Nephron (organoid): ENCODE measurements at regions not wholly inside any gene's neighbourhood (a gene's known extent, or its start where the extent isn't known, plus 50 kb on each side); places are given as distances from the start of the nearest gene placed in this dataset.
A peak's percentile ranks its signal among the peaks of the same experiment; 100 is the strongest.

ENCODE experiments used
- H3K27ac Mint-ChIP-seq, 3 experiments: 2 replicates each; pipeline ENCODE4 v1.8.0; 2020; ENCODE audit warnings: mixed read lengths in 3 of 3, mild to moderate bottlenecking in 2 of 3, moderate library complexity in 1 of 3
- H3K27me3 Mint-ChIP-seq: 2 replicates; pipeline ENCODE4 v1.8.0; 2021; ENCODE audit warnings: low read depth, mild to moderate bottlenecking, moderate library complexity, mixed read lengths
- H3K36me3 Mint-ChIP-seq: 2 replicates; pipeline ENCODE4 v1.8.0; 2020; ENCODE audit warnings: low read depth, mixed read lengths
- H3K4me1 Mint-ChIP-seq: 2 replicates; pipeline ENCODE4 v1.8.0; 2020; ENCODE audit warnings: mixed read lengths
- H3K4me3 Mint-ChIP-seq, 3 experiments: 2 replicates each; pipeline ENCODE4 v1.8.0; 2020; ENCODE audit warnings: mild to moderate bottlenecking in 3 of 3, mixed read lengths in 3 of 3, moderate library complexity in 2 of 3
- H3K9me3 Mint-ChIP-seq: 2 replicates; pipeline ENCODE4 v1.8.0; 2020; ENCODE audit warnings: mixed read lengths
- TF ChIP-seq, protein P1 (sequence below), 3 experiments: fragments of 200-600 bp; sonication (generic); IDR thresholded peaks; one replicate each; pipeline ENCODE4 v1.5.0; 2021; ENCODE audit warnings: antibody characterized with exemption in 3 of 3; ENCODE audit not compliant: unreplicated experiment in 3 of 3

DNA sequence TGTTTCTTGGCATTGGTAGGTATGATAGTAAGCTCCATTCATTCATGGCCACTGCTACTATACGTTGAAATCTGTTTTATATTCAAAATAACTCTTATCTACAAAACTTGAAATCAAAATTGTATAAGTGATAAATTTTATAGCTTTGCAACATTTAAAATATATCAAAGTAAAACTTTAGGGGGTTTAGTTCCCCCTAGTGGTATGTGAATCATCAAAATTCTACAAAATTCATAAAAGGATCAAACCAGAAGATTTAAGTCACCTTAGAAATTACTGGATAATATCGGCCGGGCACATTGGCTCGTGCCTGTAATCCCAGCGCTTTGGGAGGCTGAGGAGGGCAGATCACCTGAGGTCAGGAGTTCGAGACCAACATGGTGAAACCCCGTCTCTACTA lies 243.0 kb upstream of the CDH18 start:
- Mint-ChIP-seq H3K36me3 (no peaks in the 10 kb centered on the region), H3K9me3 (peaks cover 3% of the 10 kb centered on the region), H3K4me1 (no peaks in the 10 kb centered on the region), H3K27me3 (no peaks in the 10 kb centered on the region), H3K27ac (no peak overlapping the region), H3K4me3 (no peak overlapping the region)
- TF ChIP-seq, protein P1, sequence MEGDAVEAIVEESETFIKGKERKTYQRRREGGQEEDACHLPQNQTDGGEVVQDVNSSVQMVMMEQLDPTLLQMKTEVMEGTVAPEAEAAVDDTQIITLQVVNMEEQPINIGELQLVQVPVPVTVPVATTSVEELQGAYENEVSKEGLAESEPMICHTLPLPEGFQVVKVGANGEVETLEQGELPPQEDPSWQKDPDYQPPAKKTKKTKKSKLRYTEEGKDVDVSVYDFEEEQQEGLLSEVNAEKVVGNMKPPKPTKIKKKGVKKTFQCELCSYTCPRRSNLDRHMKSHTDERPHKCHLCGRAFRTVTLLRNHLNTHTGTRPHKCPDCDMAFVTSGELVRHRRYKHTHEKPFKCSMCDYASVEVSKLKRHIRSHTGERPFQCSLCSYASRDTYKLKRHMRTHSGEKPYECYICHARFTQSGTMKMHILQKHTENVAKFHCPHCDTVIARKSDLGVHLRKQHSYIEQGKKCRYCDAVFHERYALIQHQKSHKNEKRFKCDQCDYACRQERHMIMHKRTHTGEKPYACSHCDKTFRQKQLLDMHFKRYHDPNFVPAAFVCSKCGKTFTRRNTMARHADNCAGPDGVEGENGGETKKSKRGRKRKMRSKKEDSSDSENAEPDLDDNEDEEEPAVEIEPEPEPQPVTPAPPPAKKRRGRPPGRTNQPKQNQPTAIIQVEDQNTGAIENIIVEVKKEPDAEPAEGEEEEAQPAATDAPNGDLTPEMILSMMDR (IDR thresholded peaks at IDR 0.05; ENCODE audit: unreplicated experiment in 3 of 3), result peak in 2 of 3 experiments; percentile 20 to 29

DNA sequence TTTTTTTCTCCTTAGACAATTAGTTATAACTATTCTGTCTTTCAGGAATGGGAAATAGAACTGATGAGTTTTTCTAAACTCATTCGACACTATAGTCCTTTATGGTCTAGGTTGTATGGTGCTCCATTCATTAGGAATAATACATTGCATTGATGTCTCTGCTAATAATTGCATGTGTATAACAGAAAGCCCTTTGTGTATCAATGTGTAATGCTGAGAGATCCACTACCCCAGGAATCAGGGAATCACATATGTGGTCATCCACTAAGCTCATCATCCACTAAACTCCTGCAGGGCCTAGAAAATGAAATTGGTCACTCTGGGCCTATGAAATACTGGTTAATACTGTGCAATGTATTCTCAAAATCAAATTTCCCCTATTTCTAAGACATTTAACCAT lies 242.0 kb upstream of the CDH18 start:
- no peaks in the 10 kb centered on the region for H3K36me3 Mint-ChIP-seq
- H3K27me3 Mint-ChIP-seq, result no peaks in the 10 kb centered on the region
- H3K4me1 Mint-ChIP-seq, result no peaks in the 10 kb centered on the region
- no peaks in the 10 kb centered on the region for H3K9me3 Mint-ChIP-seq
- TF ChIP-seq, protein P1 (IDR thresholded peaks at IDR 0.05; ENCODE audit: unreplicated experiment in 3 of 3), result no peak
- H3K4me3 Mint-ChIP-seq, result no peak overlapping the region
- H3K27ac Mint-ChIP-seq, result no peak overlapping the region

DNA sequence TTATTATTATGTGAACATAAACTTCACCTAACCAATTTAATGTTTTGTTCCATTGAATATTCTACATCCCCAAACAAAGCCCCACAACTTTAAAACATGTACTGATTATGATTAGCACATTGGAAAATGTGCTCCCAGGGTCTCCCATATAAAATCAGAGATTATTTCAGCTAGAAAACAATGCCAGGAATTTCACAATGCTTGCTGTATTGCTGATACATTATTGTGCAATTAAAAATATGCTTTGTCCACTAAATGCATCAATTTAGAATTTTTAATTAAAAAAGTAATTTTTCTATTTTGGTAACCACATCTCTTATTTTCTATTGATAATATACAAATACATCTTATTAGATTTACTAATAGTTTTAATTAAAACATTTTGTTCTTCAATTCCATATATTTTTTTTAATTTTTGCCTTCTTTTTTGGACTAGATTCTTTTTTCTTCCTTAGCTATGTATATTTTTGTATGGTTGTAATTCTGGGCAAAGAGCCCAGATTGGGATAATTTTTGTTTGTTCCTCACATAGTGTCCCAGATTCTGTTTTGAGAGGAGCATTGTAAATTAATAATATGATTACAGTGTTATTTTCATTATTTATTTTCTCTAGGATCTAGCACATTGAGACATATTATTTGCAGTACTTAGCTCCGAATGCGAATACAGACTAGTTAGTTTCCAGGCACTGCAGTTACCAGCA lies 241.5 kb upstream of the CDH18 start:
- no peak overlapping the region for H3K27ac Mint-ChIP-seq
- no peaks in the 10 kb centered on the region for H3K4me1 Mint-ChIP-seq
- H3K9me3 Mint-ChIP-seq, result no peaks in the 10 kb centered on the region
- TF ChIP-seq, protein P1 (IDR thresholded peaks at IDR 0.05; ENCODE audit: unreplicated experiment in 3 of 3), result no peak
- no peaks in the 10 kb centered on the region for H3K36me3 Mint-ChIP-seq
- H3K4me3 Mint-ChIP-seq, result no peak overlapping the region
- H3K27me3 Mint-ChIP-seq, result no peaks in the 10 kb centered on the region

DNA sequence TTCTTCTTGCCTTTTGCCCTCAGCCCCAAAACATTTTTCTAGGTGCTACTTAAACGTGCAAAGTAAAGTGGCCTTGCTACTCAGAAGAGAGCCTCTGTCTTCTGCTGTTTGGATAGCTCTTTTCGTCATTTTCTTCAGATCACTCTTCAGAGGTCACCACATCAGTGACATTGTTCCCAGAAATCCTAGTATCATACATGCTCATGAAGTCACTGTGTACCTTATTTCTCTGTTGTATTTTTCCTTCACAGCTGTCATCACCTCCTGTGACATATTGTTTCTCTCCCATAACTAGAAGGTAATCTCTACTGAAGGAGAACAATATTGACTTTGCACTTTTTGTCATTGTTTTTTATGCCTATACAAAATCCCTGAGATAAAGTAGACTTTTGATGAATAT lies 237.0 kb upstream of the CDH18 start:
- TF ChIP-seq, protein P1 (IDR thresholded peaks at IDR 0.05; ENCODE audit: unreplicated experiment in 3 of 3), result no peak
- H3K36me3 Mint-ChIP-seq, result no peaks in the 10 kb centered on the region
- no peaks in the 10 kb centered on the region for H3K4me1 Mint-ChIP-seq
- no peak overlapping the region for H3K27ac Mint-ChIP-seq
- no peaks in the 10 kb centered on the region for H3K27me3 Mint-ChIP-seq
- H3K9me3 Mint-ChIP-seq, result no peaks in the 10 kb centered on the region
- no peak overlapping the region for H3K4me3 Mint-ChIP-seq

DNA sequence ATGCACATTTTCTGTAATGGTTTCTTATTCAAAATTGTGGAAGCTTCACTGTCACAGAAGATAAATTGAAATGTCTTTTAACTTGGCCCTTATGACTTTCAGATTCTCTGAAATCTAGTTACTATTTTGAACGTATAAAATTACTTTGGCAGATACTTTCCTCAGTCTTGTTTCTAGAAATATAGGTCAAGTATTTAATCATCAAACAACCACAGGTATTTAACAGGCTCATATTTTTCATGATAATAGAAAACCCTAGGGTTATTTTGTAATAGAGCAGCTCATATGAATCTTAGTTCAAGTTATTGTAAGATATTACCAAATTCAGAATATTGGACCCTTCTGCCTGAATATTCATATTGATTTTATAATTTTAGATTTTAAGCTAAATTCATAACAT lies 236.0 kb upstream of the CDH18 start:
- no peaks in the 10 kb centered on the region for H3K4me1 Mint-ChIP-seq

More for the DNA sequence above, 236.0 kb upstream of the CDH18 start:
- Mint-ChIP-seq H3K36me3 (no peaks in the 10 kb centered on the region), H3K9me3 (no peaks in the 10 kb centered on the region), H3K27ac (no peak overlapping the region), H3K27me3 (no peaks in the 10 kb centered on the region), H3K4me3 (no peak overlapping the region)
- TF ChIP-seq, protein P1 (IDR thresholded peaks at IDR 0.05; ENCODE audit: unreplicated experiment in 3 of 3), result no peak
